AG08396 (cell line): ENCODE measurements at regions not wholly inside any gene's neighbourhood (a gene's known extent, or its start where the extent isn't known, plus 50 kb on each side); places are given as distances from the start of the nearest gene placed in this dataset.
"Not testable (repeated sequence)": the region's sequence is repeated elsewhere in the genome, so short reads cannot be mapped to it uniquely, and the experiment has no call there.

Source experiments
- DNase-seq: peaks from one replicate; pipeline ENCODE4 v3.0.0; 2012; ENCODE audit warnings: low spot score, mixed read lengths

DNA sequence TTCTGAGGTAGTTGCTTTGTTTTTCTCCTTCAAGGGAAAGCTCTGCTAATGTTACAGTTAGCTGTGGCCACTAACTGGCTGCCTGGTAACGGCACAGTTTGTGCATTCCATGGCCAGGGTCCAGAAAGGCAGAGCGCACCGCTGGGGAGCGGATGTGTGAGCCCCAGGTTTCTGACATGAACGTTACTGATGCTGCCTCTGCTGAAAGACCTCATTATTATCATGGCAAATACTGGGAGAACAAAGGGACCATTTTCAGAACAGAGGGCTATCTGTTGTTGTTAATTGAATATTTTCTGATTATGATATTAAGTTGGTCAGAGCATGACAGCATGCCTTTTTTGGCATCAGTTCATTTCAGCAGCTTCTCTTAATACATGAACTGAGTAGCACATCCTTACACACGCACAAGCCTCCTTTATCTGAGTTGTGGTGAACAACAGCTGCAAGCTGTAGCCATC, 134.1 kb downstream of the NUDT12 start:
- peak; percentile 79 for DNase-seq

DNA sequence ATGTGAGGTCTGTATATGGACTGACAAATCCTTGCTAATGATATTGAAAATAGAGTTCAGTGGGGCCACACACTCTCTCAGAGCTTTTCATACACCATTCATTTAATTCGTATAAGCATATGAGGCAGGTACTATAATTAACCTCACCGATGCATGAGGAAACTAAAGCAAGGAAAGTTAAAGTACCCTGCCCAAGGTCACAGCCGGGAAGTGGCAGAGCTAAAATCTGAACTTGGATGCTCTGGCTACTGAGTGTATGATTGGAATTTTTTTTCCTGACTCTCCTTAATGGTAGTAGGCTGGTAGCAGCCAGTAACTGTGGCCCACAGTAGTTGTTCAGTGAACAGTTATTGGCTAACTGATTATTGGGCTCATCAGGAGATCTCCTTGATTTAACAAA, 135.3 kb downstream of the NUDT12 start:
- DNase-seq, result no peak

DNA sequence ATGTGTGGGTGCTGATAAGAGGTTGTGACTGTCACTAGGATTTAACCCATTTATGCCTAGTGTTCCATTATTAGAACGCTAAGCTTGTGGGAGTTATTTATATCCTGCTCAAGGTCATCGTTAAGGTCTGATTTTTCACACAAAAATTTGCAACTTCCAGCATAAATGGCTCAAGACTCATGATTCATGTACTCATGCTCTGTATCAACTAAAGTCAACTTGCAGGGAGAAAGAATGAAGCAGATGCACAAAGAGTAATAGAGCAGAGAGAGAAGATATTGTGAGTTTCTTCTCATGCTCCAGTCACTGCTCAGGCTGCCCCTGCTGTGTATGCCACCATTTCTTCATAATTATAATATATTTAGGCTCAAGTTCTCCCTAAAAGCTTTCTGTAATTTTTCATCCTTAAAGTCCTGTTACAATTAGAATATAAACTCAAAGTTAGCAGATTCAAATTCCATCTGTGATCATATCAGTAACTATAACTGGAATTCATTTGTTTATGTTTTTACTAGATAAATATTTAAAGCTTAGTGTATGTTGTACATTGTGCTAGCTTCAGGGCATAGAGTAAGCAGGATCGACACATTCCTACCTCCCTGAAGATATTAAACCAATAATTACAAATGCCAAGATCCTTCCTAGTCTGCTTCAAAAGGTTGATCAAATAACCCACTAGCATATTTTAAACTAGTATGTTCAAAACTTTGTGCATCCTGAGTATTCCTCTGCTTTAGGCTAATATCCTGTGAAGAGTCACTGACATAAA, 136.7 kb downstream of the NUDT12 start:
- no peak for DNase-seq

DNA sequence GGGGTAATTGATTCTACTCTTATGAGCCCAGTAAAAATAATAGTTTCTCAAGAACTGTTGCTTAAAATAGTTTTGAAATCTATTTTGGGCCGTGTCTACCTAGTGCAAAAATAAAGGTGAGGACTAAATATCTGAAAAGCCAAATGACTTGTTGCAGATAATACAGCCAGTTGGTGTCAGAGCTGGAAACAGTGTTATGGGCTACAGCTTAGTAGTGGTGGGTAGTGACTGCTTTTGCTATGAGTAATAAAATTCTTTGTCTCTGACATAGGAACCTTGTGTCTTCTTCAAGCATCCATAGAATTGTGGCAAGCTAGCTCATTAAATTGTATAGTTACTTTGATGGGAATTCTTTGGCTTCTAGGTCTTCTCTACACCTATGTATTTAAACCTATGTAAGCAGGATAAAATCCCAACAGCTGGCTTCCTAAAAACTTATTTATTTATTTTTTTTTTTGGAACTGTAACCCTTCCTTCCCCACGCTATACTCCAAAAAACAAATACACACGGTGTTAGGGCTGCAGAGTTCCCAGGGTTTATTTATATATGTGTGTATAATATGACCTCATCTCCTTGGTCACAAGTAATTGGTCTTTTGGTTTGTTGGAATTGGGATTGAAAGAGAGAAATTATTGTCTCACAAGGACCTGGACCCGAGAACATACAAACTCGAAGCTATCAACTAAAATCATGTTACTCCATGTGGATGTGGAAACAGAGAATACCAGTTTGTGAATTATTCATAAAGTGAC, 138.0 kb downstream of the NUDT12 start:
- DNase-seq, result peak; percentile 49

DNA sequence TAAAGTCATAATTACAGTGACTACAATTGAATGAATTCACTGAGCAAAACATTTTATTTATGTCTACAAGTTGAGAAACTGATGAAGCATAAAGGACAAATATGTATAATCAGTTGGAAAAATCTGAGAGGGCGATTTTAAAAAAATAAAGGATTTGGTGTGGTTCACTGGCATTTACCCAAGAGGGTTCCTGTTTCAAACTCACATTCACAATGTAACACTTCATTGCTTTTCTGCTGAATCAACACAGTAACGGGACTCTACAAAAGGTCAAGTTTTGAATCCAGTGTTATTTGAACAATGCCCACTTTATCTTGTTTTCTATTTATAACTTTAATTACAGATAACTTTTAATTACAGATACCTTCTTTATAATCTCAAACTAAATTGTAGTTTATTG, 138.6 kb downstream of the NUDT12 start:
- DNase-seq, result no peak

DNA sequence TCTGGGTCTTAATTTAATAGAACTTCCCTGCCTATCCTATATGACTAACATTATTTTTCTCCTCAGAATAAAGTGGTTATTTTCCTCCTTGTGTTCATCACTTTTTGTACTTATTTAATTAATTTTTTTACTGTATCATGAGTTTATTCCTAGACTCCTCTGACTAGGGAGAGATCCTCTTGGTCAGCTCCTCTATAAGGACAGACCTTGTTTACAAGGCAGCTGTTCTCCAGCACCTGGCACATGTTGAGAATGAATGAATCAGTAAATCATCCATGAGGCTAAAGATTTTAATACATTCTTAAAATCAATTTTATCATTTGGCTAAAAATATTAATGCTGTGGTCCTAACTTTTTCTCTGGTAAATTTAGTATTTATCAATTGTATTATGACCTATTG, 139.8 kb downstream of the NUDT12 start:
- no peak for DNase-seq

DNA sequence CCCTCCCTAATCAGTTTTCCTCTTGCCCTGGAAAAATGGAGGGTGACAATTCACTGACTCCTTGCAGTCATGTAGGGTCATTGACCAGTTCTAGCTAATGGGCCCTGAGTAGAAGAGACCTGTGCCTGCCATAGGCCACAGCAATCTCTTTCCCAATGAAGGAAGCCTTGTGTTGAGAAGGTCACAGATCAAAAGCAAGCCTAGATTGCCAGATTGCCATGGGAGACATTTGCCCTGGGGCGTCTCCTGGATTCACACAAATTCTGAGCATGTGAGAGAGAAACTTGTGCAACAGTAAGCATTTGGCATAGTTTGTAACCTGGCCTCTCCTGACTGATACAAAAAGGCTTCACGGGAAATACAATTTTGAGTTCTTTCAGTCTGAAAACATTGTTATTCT, 148.0 kb downstream of the NUDT12 start:
- DNase-seq, result no peak

DNA sequence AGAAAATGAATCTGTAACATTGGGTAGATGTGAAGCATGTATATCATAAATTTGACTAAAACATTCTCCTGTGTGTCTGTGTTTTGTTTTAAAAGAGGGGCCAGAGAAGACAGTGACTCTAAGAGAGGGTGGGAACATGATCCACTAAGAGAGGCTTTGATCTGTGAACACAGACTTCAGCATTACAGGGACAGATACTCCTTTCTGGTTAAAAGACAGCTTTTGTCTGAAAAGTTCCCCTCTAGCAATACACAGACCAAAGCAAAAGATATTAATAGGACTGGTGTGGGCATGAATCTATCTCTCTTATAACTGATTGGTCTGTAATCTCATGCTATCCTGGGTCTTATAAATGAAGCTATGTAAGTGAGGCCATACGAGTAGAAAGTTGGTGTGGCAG, 150.9 kb downstream of the NUDT12 start:
- no peak for DNase-seq

DNA sequence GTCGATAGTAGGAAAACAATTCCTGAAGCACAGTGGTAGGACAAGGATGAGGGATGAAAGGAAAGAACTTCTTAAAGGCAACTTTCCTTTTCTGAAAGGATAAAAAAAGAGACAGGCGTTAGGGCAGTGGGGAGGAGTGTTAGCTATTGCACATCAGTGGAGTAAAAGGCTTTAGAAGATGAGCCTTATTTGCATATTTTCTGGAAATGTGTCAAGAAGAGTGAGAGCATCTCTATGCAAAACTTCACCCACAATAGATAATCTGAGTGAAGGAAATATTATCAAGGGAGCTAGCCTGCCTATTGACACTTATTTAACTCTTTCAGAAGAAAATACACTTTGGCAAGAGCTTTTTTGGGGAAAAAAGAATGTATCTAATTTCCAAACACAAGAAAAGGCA, 151.6 kb downstream of the MACIR start:
- DNase-seq, result no peak

DNA sequence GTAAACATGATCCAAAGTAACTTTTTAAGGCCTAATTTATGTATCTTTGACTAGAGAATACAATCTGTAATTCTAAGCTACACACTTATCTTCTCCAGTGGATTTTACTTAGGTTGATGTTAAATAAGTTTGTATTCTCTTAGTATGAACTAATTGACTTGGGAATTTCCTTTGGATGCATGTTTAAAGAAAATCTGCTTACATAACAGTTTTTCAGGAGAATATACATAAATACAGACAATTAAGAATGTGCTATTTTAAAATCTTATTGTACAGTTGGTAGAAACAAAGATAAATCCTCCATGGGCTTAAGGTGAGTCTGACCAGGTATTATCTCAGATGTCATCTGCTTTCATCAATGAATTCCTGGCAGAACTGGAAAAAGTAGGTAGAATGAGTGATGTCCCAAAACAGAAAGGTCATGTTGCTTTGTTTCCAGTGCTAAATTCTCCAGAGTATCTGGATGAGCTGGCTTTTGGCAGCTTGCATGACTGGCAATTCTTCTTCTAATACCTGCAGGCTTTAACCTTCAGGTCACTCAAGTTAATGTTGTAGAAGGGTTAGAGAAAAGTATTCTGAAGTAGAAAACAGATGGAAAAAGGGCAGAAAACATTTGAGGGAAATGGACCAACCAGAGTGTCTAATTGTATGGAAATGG, 150.6 kb downstream of the MACIR start:
- no peak for DNase-seq

DNA sequence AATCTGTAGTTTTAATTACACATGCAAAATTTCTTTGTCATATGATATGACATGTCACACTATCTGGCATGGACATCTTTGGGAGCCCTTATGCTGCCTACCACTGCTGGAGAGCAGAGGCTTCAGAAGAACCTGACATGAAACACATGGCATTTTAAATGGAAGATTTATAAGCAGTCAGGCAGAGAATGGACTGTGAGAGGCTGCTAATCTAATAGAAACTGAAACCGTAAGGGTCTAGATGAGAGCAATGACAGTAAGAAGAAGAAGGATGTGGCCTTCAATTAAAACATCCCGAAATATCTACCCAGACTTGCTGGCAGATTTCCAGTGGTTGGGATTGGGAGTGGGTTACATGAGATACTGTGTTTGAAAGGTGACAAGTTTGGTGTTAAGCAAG, 149.8 kb downstream of the MACIR start:
- no peak for DNase-seq

DNA sequence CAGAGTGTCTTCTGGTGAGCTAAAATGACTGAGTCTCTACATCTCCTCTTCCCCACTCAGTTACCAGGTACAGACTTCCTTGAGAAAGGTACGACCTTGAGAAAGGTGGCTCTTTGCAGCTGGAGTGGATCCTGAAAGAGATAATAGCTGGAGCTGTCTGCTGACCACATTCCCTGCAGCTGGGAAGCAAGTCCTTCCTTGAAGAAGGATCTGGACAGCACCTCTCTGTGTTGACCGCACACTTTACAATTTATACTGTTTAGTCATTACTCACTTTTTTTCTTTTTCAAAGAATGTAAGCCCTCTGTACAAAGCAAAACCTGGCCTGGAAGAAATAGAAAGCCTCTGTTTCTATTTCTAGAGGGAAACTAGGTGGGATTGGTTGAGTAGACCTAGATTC, 148.8 kb downstream of the MACIR start:
- no peak for DNase-seq

DNA sequence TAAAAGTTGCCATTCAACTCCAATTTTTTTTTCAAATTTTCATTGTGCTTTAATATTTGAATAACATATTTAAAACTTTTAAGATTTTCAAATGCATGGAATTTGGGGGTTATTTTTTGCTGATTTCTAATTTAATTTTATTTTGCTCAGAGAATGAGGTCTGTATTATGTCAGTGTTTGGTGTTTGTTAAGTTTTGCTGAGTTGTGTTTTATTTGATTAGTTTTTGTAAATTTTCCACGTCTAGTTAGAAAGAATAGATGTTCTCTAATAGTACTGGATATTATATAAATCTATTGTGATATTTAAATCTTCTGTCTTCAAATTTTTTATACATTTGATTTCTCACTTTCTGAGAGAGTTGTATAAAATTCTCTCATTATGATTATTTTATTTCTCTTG, 145.9 kb downstream of the MACIR start:
- no peak for DNase-seq

DNA sequence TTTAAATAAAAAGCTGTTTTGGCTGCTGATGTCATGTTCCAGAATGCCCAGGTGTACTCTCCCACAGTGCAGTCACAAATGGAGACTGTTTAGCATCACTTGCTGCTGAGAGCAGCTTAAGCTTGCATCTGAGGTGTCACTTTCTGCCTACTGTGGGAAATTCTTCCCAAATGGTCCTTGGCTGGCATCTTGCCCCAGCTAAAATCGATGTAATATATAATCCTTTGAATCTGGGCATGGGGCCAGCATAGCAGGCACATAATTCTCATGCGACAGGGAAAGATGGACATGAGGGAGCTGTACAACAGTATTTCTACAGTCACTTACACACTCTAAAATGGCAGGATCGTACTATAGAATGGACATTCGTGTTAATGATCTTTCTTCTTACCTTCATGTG, 144.3 kb downstream of the MACIR start:
- no peak for DNase-seq

DNA sequence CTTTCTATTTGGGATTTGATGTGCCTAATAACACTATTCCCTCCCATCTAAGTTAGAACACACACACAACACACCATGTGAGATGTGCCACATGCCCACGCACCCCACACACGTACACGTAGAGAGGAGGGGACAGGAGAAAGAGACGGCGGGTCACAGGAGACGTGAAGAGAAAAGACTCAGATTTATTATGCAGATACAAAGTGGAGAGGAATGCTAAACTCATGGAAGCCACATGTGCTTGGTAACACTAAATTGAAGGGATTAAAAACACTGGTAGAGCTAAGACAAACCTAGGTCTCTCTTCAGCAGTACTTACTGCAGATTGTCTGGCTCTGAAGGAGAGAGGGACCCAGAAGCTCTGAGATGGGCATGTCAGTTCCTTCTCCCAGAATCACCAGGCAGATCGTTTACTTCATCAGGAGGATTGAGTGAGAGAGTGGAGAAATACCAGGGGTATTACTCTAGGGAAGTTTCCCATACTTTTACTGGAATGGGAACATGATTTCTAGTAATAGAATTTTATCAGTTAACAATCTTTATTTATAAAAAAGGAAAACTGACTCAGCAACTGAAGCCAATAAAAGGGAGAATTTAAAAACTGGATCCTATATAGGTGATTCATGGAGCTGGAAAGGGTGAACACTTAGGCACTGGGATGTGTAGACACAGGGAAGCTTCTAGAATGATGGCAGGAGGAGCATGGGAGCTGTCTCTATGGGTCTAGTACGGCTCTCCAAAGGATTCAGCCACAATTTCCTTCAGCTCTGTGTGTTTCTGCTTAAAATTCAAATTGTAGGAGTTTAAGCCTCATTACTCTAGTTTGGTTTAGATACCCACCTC, 139.4 kb downstream of the MACIR start:
- no peak for DNase-seq

DNA sequence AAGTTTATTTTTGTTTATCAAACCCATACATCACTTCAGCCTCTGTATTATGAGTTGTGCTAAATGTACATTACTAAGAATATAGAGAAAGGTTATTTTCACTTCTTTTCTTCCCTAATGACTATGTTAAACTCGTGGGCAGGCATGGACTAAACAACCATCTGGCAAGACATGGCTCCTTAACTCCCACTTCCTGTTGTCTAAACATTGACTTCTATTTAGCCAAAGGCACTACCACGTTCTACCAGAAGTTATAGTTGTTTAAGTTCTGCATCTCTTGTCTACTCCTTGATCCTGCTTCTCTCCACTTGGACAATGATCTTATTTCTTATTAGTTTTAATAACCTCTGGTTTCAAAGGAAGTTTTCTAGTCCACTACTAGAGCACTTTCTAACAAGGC, 136.1 kb downstream of the MACIR start:
- DNase-seq, result no peak

DNA sequence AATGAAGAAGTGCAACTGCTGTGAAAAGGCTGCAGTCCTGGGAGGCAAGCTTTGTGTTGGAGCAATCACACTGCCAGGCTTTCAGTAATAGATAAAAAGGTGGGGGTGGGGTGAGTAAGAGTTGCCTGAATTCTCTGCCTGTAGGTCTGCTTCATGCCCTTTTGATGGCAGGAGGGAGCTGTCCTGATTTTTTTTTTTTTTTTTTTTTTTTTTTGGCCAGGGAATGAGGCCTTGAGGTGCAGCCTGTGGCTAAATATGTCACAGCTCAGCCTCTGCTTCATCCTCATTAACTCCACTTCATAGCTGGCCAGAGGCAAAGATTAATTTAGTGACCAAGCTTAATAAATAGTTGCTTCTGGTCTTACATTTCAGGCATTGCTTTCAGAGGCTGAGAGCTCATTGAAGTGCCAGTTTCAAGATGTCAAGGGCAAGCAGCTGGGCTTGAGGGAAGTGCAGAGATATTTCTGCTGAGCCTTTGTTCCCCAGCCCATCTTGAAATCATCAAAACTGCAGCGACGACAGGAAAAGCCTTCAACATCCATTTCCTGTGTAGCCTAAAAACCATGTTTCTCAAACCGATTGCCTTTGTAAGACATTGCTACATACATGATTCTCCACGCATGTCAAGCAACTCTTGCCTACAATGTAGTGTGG, 134.7 kb downstream of the MACIR start:
- DNase-seq, result no peak

DNA sequence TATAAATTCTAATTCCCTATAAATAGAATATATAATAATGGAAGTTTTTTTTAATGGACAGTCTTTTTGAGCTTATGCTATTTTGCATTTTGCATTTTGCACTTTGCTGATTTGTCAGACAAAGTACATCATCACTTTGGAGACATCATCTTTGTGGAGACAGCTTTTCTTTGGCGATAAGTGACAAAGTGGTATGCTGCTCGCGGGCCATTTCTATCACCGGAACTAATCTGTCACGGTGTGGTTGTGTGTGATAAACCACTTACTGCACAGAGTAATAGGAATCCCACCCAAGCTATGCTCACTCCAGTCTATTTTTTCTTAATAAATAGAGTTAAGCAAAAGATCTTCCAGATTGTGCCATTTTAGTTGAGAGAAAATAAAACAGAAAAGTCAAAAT, 133.1 kb downstream of the MACIR start:
- DNase-seq, result no peak

DNA sequence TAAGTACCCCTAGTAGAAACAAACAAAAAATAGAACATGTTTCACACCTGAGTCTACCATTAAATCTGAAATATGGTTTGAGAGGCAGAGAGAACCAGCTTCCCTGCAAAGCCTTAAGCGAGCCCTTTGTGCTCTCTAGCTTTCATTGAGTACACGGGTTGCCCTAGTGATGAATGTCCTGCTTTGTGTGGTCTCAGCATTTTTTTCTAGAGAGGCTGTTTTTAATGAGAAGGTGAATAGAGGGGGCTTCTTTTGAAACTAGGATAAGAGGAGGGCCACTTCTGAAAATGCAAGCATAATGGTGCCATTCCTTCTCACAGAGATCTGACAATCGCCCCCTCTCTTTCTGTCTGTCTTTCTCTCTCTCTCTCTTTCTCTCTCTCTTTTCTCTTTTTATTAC, 131.3 kb downstream of the MACIR start:
- no peak for DNase-seq

DNA sequence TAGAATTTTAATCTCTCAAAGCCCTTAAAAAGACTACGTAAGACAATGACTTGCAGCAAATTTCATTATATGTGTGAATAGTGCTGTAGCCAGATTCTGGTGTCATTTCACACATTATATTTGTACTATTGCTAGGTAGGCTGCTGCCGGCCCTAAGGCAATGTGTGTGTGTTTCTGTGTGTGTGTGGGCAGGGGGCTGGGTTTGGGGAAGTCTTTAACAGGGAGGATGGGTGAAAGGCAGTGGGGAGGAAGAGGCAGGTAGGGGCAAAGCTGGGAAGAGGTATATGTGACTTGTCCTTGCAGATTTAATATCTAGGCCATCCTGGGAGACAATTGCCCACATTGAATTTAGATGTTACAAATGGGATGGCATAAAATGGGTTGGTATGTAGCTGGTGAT, 130.8 kb downstream of the MACIR start:
- no peak for DNase-seq

DNA sequence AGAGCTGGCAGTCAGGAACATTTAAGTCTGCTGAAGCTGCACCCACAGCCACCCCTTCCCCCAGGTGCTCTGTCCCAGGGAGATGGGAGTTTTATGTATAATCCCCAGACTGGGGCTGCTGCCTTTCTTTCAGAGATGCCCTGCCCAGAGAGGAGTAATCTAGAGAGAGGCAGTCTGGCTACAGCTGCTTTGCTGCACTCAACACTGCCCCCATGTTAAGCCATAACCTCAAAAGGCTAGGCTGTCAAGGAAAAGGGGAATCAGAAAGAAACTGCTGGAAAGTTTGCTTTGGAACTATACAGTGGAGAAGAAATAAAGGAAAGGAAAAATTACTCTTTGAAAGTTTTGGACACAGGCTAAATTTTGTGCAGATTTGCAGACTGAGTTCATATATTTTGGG, 127.2 kb downstream of the MACIR start:
- DNase-seq, result no peak

DNA sequence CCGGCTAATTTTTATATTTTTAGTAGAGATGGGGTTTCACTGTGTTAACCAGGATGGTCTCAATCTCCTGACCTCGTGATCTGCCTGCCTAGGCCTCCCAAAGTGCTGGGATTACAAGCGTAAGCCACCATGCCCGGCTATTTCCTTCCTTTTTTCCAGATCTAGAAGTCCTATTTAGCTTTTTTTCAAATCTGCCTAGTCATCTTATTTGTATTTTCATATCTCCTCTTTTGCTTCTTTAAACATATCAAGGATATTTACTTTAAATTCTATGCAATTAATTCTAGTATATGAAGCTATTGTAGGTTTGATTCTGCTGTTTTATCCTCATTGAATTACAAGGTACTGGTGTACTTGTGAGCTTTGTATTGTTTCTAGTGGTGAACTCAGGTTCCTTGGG, 119.1 kb downstream of the MACIR start:
- DNase-seq, result not testable (repeated sequence)
